ENCODE measurements at regions not wholly inside any gene's neighbourhood (a gene's known extent, or its start where the extent isn't known, plus 50 kb on each side); places are given as distances from the start of the nearest gene placed in this dataset.

- DNase-seq (ENCODE audit: low spot score) = no peak
- POLR2A ChIA-PET = no interaction called here
- Histone ChIP-seq H3K4me2 (ENCODE audit: low read depth, low read length) (no peak overlapping the region), H3K36me3 (replicated peaks in 1 of 2; ENCODE audit: control insufficient read depth in 1 of 2, insufficient read depth in 2 of 2, low read length in 2 of 2) (no peaks in the 10 kb centered on the region), H3K27ac (ENCODE audit: extremely low read length, insufficient read depth, low read length) (no peak overlapping the region), H3K4me1 (ENCODE audit: insufficient read depth, low read length) (no peaks in the 10 kb centered on the region), H4K20me1 (ENCODE audit: insufficient read depth, low read length) (no peaks in the 10 kb centered on the region), H3K9me3 (ENCODE audit: low read length) (no peaks in the 10 kb centered on the region), H2AFZ (ENCODE audit: low read length) (no peak overlapping the region), H3K79me2 (ENCODE audit: insufficient read depth, low read length) (no peaks in the 10 kb centered on the region), H3K27me3 (ENCODE audit: control insufficient read depth in 1 of 2, insufficient read depth in 2 of 2, low read length in 2 of 2) (no peaks in the 10 kb centered on the region), H3K4me3 (replicated peaks in 1 of 3; ENCODE audit: insufficient read depth in 1 of 3, low read depth in 2 of 3, low read length in 3 of 3) (no peak overlapping the region), H3K9ac (ENCODE audit: insufficient read depth, low read depth, low read length) (no peak overlapping the region)
- 0% methylated on average over 1 of the region's 1 CpG for WGBS (ENCODE audit: low lambda C conversion rate)
- intact Hi-C loops (cut with micrococcal nuclease; ENCODE audit: unreplicated experiment) = no loop called here
- no peak for ATAC-seq
- no TSS peak for BruUV-seq (replicated peaks)
- in situ Hi-C loops (cut with HindIII; ENCODE audit: extremely low pct_ligation_motif_present, low pct_unique_long_range_greater_than_20kb) = no loop called here
- CTCF ChIA-PET (ENCODE audit: low intra/inter-chr PET ratio, low total read pairs) = no interaction called here
- no peak for FAIRE-seq
- TF ChIP-seq MEIS1 (CRISPR knock-in tag; IDR thresholded peaks at IDR 0.05; ENCODE audit: borderline replicate concordance) (no peak), JARID2 (CRISPR knock-in tag; IDR thresholded peaks at IDR 0.05; ENCODE audit: insufficient replicate concordance) (no peak), SOX5 (CRISPR knock-in tag; IDR thresholded peaks at IDR 0.05; ENCODE audit: borderline replicate concordance) (no peak), KDM5B (CRISPR knock-in tag; IDR thresholded peaks at IDR 0.05; ENCODE audit: borderline replicate concordance) (no peak), ZNF614 (CRISPR knock-in tag; IDR thresholded peaks at IDR 0.05; ENCODE audit: borderline replicate concordance) (no peak), SIX4 (CRISPR knock-in tag; IDR thresholded peaks at IDR 0.05) (no peak), ZFX (CRISPR knock-in tag; IDR thresholded peaks at IDR 0.05; ENCODE audit: low read depth) (no peak), ZNF552 (CRISPR knock-in tag; IDR thresholded peaks at IDR 0.05; ENCODE audit: borderline replicate concordance) (no peak), SIN3A (IDR thresholded peaks at IDR 0.05; ENCODE audit: borderline replicate concordance, low read depth, low read length) (no peak), ZNF563 (CRISPR knock-in tag; IDR thresholded peaks at IDR 0.05) (no peak), HMGXB3 (CRISPR knock-in tag; IDR thresholded peaks at IDR 0.05; ENCODE audit: borderline replicate concordance) (no peak), ZNF768 (CRISPR knock-in tag; IDR thresholded peaks at IDR 0.05) (no peak), HMGXB4 (CRISPR knock-in tag; IDR thresholded peaks at IDR 0.05; ENCODE audit: borderline replicate concordance in 1 of 2, low read depth in 1 of 2) (no peak), FIP1L1 (IDR thresholded peaks at IDR 0.05; ENCODE audit: borderline replicate concordance, insufficient read depth, low read depth, low read length) (no peak), ARID4A (CRISPR knock-in tag; IDR thresholded peaks at IDR 0.05; ENCODE audit: borderline replicate concordance) (no peak)
Observed at GRCh38 chr4:132299841-132300240, 849.3 kb upstream of the PCDH10 start.

Measured in HepG2 (cell line).